ENCODE measurements at regions not wholly inside any gene's neighbourhood (a gene's known extent, or its start where the extent isn't known, plus 50 kb on each side); places are given as distances from the start of the nearest gene placed in this dataset.

GRCh38 chr4:31083456-31083855, 363.3 kb downstream of the PCDH7 start:
- no peak overlapping the region for H3K4me3 ChIP-seq (ENCODE audit: low read length in 3 of 3)
- FAIRE-seq (no peak), DNase-seq (no peak)
- no peaks in the 10 kb centered on the region for H3K27me3 ChIP-seq (ENCODE audit: control insufficient read depth, insufficient read depth, low read length)
- TF ChIP-seq CTCF (IDR thresholded peaks at IDR 0.05; ENCODE audit: borderline replicate concordance, extremely low read depth, insufficient read depth) = no peak
- no peak overlapping the region for H3K9ac ChIP-seq (ENCODE audit: low read length in 3 of 3)
- H3K36me3 ChIP-seq (ENCODE audit: control insufficient read depth in 2 of 3, insufficient read depth in 3 of 3, low read length in 3 of 3) = no peaks in the 10 kb centered on the region
- intact Hi-C loops (cut with DNase I) = no loop called here
- no peak overlapping the region for H3K27ac ChIP-seq (ENCODE audit: low read depth in 2 of 2, low read length in 2 of 2)
- H3K4me1 ChIP-seq (ENCODE audit: control insufficient read depth in 2 of 3, insufficient read depth in 2 of 3, low read depth in 1 of 3, low read length in 3 of 3) = no peaks in the 10 kb centered on the region
- H3K9me3 ChIP-seq (ENCODE audit: control insufficient read depth in 2 of 3, insufficient read depth in 1 of 3, low read length in 3 of 3) = no peaks in the 10 kb centered on the region

- FAIRE-seq = no peak
- intact Hi-C loops (cut with DNase I) = no loop called here
- Histone ChIP-seq H3K9me3 (ENCODE audit: control insufficient read depth in 2 of 3, insufficient read depth in 1 of 3, low read length in 3 of 3) (no peaks in the 10 kb centered on the region), H3K4me1 (ENCODE audit: control insufficient read depth in 2 of 3, insufficient read depth in 2 of 3, low read depth in 1 of 3, low read length in 3 of 3) (no peaks in the 10 kb centered on the region), H3K4me3 (ENCODE audit: low read length in 3 of 3) (no peak overlapping the region), H3K27me3 (ENCODE audit: control insufficient read depth, insufficient read depth, low read length) (no peaks in the 10 kb centered on the region), H3K9ac (ENCODE audit: low read length in 3 of 3) (no peak overlapping the region), H3K27ac (ENCODE audit: low read depth in 2 of 2, low read length in 2 of 2) (no peak overlapping the region), H3K36me3 (ENCODE audit: control insufficient read depth in 2 of 3, insufficient read depth in 3 of 3, low read length in 3 of 3) (no peaks in the 10 kb centered on the region)
- no peak for DNase-seq
- no peak for TF ChIP-seq CTCF (IDR thresholded peaks at IDR 0.05; ENCODE audit: borderline replicate concordance, extremely low read depth, insufficient read depth)
Measured at GRCh38 chr4:31084806-31085416, 364.7 kb downstream of the PCDH7 start.

GRCh38 chr4:31085689-31086088, 365.5 kb downstream of the PCDH7 start:
- no peaks in the 10 kb centered on the region for H3K36me3 ChIP-seq (ENCODE audit: control insufficient read depth in 2 of 3, insufficient read depth in 3 of 3, low read length in 3 of 3)
- H3K9me3 ChIP-seq (ENCODE audit: control insufficient read depth in 2 of 3, insufficient read depth in 1 of 3, low read length in 3 of 3) = no peaks in the 10 kb centered on the region
- H3K9ac ChIP-seq (ENCODE audit: low read length in 3 of 3) = no peak overlapping the region
- no peaks in the 10 kb centered on the region for H3K4me1 ChIP-seq (ENCODE audit: control insufficient read depth in 2 of 3, insufficient read depth in 2 of 3, low read depth in 1 of 3, low read length in 3 of 3)
- DNase-seq (no peak), FAIRE-seq (no peak)
- H3K27ac ChIP-seq (ENCODE audit: low read depth in 2 of 2, low read length in 2 of 2) = no peak overlapping the region
- no peaks in the 10 kb centered on the region for H3K27me3 ChIP-seq (ENCODE audit: control insufficient read depth, insufficient read depth, low read length)
- TF ChIP-seq CTCF (IDR thresholded peaks at IDR 0.05; ENCODE audit: borderline replicate concordance, extremely low read depth, insufficient read depth) = no peak
- intact Hi-C loops (cut with DNase I) = no loop called here
- no peak overlapping the region for H3K4me3 ChIP-seq (ENCODE audit: low read length in 3 of 3)

GRCh38 chr4:31086756-31087330, 366.7 kb downstream of the PCDH7 start:
- FAIRE-seq (no peak), DNase-seq (no peak)
- Histone ChIP-seq H3K4me1 (ENCODE audit: control insufficient read depth in 2 of 3, insufficient read depth in 2 of 3, low read depth in 1 of 3, low read length in 3 of 3) (no peaks in the 10 kb centered on the region), H3K27ac (ENCODE audit: low read depth in 2 of 2, low read length in 2 of 2) (no peak overlapping the region), H3K9me3 (ENCODE audit: control insufficient read depth in 2 of 3, insufficient read depth in 1 of 3, low read length in 3 of 3) (no peaks in the 10 kb centered on the region), H3K4me3 (ENCODE audit: low read length in 3 of 3) (no peak overlapping the region), H3K36me3 (ENCODE audit: control insufficient read depth in 2 of 3, insufficient read depth in 3 of 3, low read length in 3 of 3) (no peaks in the 10 kb centered on the region), H3K9ac (ENCODE audit: low read length in 3 of 3) (no peak overlapping the region), H3K27me3 (ENCODE audit: control insufficient read depth, insufficient read depth, low read length) (no peaks in the 10 kb centered on the region)
- TF ChIP-seq CTCF (IDR thresholded peaks at IDR 0.05; ENCODE audit: borderline replicate concordance, extremely low read depth, insufficient read depth) = no peak
- intact Hi-C loops (cut with DNase I) = no loop called here

Data from kidney (tissue), 13 donors.